Erythroblast (primary cell): ENCODE measurements at regions not wholly inside any gene's neighbourhood (a gene's known extent, or its start where the extent isn't known, plus 50 kb on each side); places are given as distances from the start of the nearest gene placed in this dataset.

Experiments used
- GATA1 ChIP-seq: IDR thresholded peaks from 2 replicates; pipeline ENCODE4 v1.6.1; 2011; ENCODE audit warnings: low read depth, mild to moderate bottlenecking, control low read depth, low read length, moderate library complexity
- POLR2A ChIP-seq: IDR thresholded peaks from 2 replicates; pipeline ENCODE4 v1.6.1; 2011; ENCODE audit warnings: mild to moderate bottlenecking, low read length

DNA sequence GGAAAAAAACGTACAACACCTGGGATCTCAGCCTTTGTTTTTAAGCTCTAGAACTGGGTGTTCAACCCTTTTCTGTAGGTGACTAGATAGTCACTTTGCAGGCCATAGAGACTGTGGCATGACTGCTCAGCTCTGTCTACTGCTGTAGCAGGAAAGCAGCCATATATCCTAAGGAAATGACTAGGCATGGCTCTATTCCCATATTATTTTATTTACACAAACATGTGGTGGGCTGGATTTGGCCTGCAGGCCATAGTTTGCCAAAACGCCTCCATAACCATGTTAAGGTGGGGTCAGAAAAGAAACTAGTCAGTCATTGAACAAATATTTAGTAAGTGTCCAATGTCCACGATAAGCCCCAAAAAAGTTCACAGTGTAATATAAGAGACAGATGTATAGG is 452.5 kb downstream of the MCTP2 start:
- TF ChIP-seq POLR2A = no peak
- TF ChIP-seq GATA1 = no peak
